ENCODE measurements at regions not wholly inside any gene's neighbourhood (a gene's known extent, or its start where the extent isn't known, plus 50 kb on each side); places are given as distances from the start of the nearest gene placed in this dataset.

- POLR2A ChIA-PET, result no interaction called here
- CTCF ChIA-PET, result interaction anchor here (0.6 kb wide), 1 partner anchor 21 kb away, joined by 4 read pairs; no protein-coding TSS in a partner anchor
- Histone ChIP-seq H3K36me3 (ENCODE audit: control insufficient read depth in 2 of 2, insufficient read depth in 1 of 2, low read length in 2 of 2) (no peaks in the 10 kb centered on the region), H3K4me1 (ENCODE audit: control insufficient read depth, insufficient read depth, low read length) (no peaks in the 10 kb centered on the region), H3K9me3 (ENCODE audit: control insufficient read depth, insufficient read depth, low read depth, low read length) (no peaks in the 10 kb centered on the region), H3K4me3 (ENCODE audit: low read depth, low read length) (no peak overlapping the region), H3K27ac (ENCODE audit: extremely low read depth, low read depth, low read length) (no peak overlapping the region)
- TF ChIP-seq ZNF837 (tag by site-specific recombination; IDR thresholded peaks at IDR 0.05) (no peak), GLI2 (tag by site-specific recombination; IDR thresholded peaks at IDR 0.05; ENCODE audit: borderline replicate concordance, low read depth) (no peak), ZSCAN16 (tag by site-specific recombination; IDR thresholded peaks at IDR 0.05) (no peak), ZNF473 (tag by site-specific recombination; IDR thresholded peaks at IDR 0.05) (no peak), KLF8 (tag by site-specific recombination; IDR thresholded peaks at IDR 0.05) (no peak), ZFHX2 (tag by site-specific recombination; conservative IDR thresholded peaks at IDR 0.05) (no peak), ZNF416 (tag by site-specific recombination; IDR thresholded peaks at IDR 0.05) (no peak), PATZ1 (tag by site-specific recombination; IDR thresholded peaks at IDR 0.05) (no peak), ZNF132 (tag by site-specific recombination; IDR thresholded peaks at IDR 0.05; ENCODE audit: borderline replicate concordance) (no peak), SP2 (tag by site-specific recombination; IDR thresholded peaks at IDR 0.05) (no peak)
Measured at GRCh38 chr7:9781710-9782109, 1192.0 kb upstream of the PHF14 start.

GRCh38 chr7:9782275-9782674 is 1191.4 kb upstream of the PHF14 start:
- no peak overlapping the region for H3K4me3 ChIP-seq (ENCODE audit: low read depth, low read length)
- H3K27ac ChIP-seq (ENCODE audit: extremely low read depth, low read depth, low read length), result no peak overlapping the region
- TF ChIP-seq, protein P1, sequence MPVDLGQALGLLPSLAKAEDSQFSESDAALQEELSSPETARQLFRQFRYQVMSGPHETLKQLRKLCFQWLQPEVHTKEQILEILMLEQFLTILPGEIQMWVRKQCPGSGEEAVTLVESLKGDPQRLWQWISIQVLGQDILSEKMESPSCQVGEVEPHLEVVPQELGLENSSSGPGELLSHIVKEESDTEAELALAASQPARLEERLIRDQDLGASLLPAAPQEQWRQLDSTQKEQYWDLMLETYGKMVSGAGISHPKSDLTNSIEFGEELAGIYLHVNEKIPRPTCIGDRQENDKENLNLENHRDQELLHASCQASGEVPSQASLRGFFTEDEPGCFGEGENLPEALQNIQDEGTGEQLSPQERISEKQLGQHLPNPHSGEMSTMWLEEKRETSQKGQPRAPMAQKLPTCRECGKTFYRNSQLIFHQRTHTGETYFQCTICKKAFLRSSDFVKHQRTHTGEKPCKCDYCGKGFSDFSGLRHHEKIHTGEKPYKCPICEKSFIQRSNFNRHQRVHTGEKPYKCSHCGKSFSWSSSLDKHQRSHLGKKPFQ (tag by site-specific recombination; IDR thresholded peaks at IDR 0.05), result no peak
- no peak for TF ChIP-seq KLF10 (tag by site-specific recombination; IDR thresholded peaks at IDR 0.05)
- TF ChIP-seq ZNF555 (tag by site-specific recombination; conservative IDR thresholded peaks at IDR 0.05), result no peak
- no peak for TF ChIP-seq WT1 (tag by site-specific recombination; IDR thresholded peaks at IDR 0.05)
- no peak for TF ChIP-seq MEIS1 (CRISPR knock-in tag; IDR thresholded peaks at IDR 0.05; ENCODE audit: borderline replicate concordance)
- no peak for TF ChIP-seq ZNF548 (tag by site-specific recombination; IDR thresholded peaks at IDR 0.05)
- no peak for TF ChIP-seq ZNF791 (tag by site-specific recombination; IDR thresholded peaks at IDR 0.05)
- TF ChIP-seq ZNF558 (tag by site-specific recombination; IDR thresholded peaks at IDR 0.05), result no peak
- no peak for TF ChIP-seq ZNF76 (tag by site-specific recombination; IDR thresholded peaks at IDR 0.05; ENCODE audit: borderline replicate concordance, low read depth)
- TF ChIP-seq HOXC10 (CRISPR knock-in tag; IDR thresholded peaks at IDR 0.05), result no peak
- TF ChIP-seq, protein P2, sequence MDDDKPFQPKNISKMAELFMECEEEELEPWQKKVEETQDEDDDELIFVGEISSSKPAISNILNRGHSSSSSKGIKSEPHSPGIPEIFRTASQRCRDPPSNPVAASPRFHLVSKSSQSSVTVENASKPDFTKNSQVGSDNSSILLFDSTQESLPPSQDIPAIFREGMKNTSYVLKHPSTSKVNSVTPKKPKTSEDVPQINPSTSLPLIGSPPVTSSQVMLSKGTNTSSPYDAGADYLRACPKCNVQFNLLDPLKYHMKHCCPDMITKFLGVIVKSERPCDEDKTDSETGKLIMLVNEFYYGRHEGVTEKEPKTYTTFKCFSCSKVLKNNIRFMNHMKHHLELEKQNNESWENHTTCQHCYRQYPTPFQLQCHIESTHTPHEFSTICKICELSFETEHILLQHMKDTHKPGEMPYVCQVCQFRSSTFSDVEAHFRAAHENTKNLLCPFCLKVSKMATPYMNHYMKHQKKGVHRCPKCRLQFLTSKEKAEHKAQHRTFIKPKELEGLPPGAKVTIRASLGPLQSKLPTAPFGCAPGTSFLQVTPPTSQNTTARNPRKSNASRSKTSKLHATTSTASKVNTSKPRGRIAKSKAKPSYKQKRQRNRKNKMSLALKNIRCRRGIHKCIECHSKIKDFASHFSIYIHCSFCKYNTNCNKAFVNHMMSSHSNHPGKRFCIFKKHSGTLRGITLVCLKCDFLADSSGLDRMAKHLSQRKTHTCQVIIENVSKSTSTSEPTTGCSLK (tag by site-specific recombination; IDR thresholded peaks at IDR 0.05), result no peak
- TF ChIP-seq ZNF692 (tag by site-specific recombination; IDR thresholded peaks at IDR 0.05), result no peak
- no peak for TF ChIP-seq ZNF221 (tag by site-specific recombination; IDR thresholded peaks at IDR 0.05; ENCODE audit: borderline replicate concordance)
- TF ChIP-seq ZFHX2 (tag by site-specific recombination; conservative IDR thresholded peaks at IDR 0.05), result no peak
- TF ChIP-seq ZNF645 (tag by site-specific recombination; IDR thresholded peaks at IDR 0.05), result no peak
- no peaks in the 10 kb centered on the region for H3K36me3 ChIP-seq (ENCODE audit: control insufficient read depth in 2 of 2, insufficient read depth in 1 of 2, low read length in 2 of 2)
- H3K9me3 ChIP-seq (ENCODE audit: control insufficient read depth, insufficient read depth, low read depth, low read length), result no peaks in the 10 kb centered on the region
- POLR2A ChIA-PET, result no interaction called here
- no peaks in the 10 kb centered on the region for H3K4me1 ChIP-seq (ENCODE audit: control insufficient read depth, insufficient read depth, low read length)
- CTCF ChIA-PET, result interaction anchor here (0.6 kb wide), 1 partner anchor 21 kb away, joined by 4 read pairs; no protein-coding TSS in a partner anchor

Measured in HEK293 (cell line).